Neural progenitor cell (in vitro differentiated cells): ENCODE measurements at regions not wholly inside any gene's neighbourhood (a gene's known extent, or its start where the extent isn't known, plus 50 kb on each side); places are given as distances from the start of the nearest gene placed in this dataset.

Source experiments
- EZH2 ChIP-seq: fragments of 200-600 bp; sonication (generic); IDR thresholded peaks from 2 replicates; pipeline ENCODE4 v1.6.1; 2017; ENCODE audit warnings: antibody characterized with exemption, mild to moderate bottlenecking, moderate library complexity
- EZH2phosphoT487 ChIP-seq: fragments of 200-600 bp; sonication (generic); IDR thresholded peaks from 2 replicates; pipeline ENCODE4 v1.6.1; 2017; ENCODE audit warnings: antibody characterized with exemption
- TF ChIP-seq, protein P1 (sequence below): fragments of 200-600 bp; sonication (generic); IDR thresholded peaks from 2 replicates; pipeline ENCODE4 v1.5.1; 2017; ENCODE audit warnings: antibody characterized with exemption, mild to moderate bottlenecking

- TF ChIP-seq, protein P1, sequence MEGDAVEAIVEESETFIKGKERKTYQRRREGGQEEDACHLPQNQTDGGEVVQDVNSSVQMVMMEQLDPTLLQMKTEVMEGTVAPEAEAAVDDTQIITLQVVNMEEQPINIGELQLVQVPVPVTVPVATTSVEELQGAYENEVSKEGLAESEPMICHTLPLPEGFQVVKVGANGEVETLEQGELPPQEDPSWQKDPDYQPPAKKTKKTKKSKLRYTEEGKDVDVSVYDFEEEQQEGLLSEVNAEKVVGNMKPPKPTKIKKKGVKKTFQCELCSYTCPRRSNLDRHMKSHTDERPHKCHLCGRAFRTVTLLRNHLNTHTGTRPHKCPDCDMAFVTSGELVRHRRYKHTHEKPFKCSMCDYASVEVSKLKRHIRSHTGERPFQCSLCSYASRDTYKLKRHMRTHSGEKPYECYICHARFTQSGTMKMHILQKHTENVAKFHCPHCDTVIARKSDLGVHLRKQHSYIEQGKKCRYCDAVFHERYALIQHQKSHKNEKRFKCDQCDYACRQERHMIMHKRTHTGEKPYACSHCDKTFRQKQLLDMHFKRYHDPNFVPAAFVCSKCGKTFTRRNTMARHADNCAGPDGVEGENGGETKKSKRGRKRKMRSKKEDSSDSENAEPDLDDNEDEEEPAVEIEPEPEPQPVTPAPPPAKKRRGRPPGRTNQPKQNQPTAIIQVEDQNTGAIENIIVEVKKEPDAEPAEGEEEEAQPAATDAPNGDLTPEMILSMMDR = no peak
- no peak for TF ChIP-seq EZH2
- TF ChIP-seq EZH2phosphoT487 = no peak
These were observed 801.7 kb downstream of the DIPK2A start for GRCh38 chr3:144773350-144773749.
